ENCODE measurements at regions not wholly inside any gene's neighbourhood (a gene's known extent, or its start where the extent isn't known, plus 50 kb on each side); places are given as distances from the start of the nearest gene placed in this dataset.

DNA sequence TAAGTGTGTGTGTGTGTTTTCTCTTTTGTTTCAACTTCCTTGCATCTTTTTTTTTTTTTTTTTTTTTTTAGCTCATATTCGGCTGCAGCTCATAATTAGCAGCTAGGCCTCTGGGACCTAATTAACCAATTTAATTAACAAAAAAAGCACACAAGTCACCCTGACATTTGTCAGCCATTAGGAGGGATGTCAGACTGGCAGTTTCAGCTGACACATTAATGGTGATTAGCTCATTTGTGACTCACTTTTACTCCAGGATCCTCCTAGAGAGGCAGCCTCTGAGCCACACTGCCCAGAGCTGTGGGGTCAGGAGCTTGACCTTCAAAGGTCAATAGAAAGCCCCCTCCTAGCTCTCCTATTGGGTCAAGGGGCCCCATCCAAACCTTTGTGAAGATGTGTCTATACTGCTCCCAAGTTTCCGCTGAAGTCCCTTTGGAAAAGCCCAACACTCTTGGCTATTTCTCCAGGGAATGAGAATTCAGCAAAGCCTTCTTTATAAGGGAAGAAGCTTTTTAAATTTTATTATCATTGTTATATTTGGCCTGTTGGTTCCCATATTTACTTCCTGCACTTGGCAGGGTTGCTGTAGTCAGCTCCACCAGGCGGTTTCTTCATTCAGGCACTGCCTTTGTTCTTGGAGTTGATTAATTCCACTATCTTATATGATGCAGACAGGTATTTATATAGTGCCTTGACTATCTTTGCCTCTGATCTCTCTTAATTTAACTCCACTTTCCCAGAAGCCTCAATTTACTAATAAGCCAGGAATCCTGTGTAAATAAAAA lies 109.5 kb upstream of the HABP2 start:
- Histone ChIP-seq H3K9me3 (ENCODE audit: control insufficient read depth, insufficient read depth, low read depth, low read length) (no peaks in the 10 kb centered on the region), H3K4me1 (ENCODE audit: control insufficient read depth, insufficient read depth, low read length) (no peaks in the 10 kb centered on the region), H3K9ac (ENCODE audit: low read length) (no peak overlapping the region), H3K27ac (ENCODE audit: low read depth, low read length) (no peak overlapping the region), H3K36me3 (ENCODE audit: control insufficient read depth, insufficient read depth, low read length) (no peaks in the 10 kb centered on the region), H3K27me3 (ENCODE audit: control insufficient read depth, insufficient read depth, low read length) (no peaks in the 10 kb centered on the region; the same call in 1 of the 2 replicates), H3K4me3 (ENCODE audit: low read depth, low read length) (no peak overlapping the region)

DNA sequence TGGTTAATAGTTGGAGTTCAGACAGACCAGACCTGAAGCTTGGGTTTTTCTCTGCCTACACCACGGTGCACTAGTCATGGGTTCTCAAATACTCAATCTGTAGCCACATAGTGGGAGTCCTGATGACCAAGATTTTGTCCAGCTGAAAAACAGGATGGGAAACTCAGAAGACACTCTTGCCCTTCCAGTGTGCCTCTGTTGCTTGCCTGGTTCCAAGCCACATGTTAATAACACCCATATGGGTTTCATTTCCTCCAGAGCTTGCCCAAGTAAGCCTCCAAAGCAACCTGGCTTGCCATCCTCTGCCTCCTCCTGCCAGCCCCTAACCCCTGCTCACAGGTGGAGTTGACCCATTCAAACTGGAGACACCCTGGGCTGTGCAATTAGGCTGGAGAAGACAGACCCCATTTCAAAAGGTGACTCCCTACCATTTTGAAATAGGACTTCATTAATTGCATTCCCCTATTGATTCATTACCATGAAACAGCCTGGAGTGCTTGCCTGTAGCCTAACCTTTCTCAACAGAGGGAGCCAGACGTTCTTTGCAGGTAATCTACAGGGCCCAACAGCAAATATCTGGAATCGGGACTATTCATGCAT lies 108.0 kb upstream of the HABP2 start:
- Histone ChIP-seq H3K9ac (ENCODE audit: low read length) (no peak overlapping the region), H3K4me1 (ENCODE audit: control insufficient read depth, insufficient read depth, low read length) (no peaks in the 10 kb centered on the region), H3K36me3 (ENCODE audit: control insufficient read depth, insufficient read depth, low read length) (no peaks in the 10 kb centered on the region), H3K27me3 (ENCODE audit: control insufficient read depth, insufficient read depth, low read length) (peaks cover 10% of the 10 kb centered on the region), H3K4me3 (ENCODE audit: low read depth, low read length) (no peak overlapping the region), H3K9me3 (ENCODE audit: control insufficient read depth, insufficient read depth, low read depth, low read length) (no peaks in the 10 kb centered on the region), H3K27ac (ENCODE audit: low read depth, low read length) (no peak overlapping the region)

- Histone ChIP-seq H3K4me3 (ENCODE audit: low read depth, low read length) (no peak overlapping the region), H3K27me3 (ENCODE audit: control insufficient read depth, insufficient read depth, low read length) (peaks cover 15% of the 10 kb centered on the region), H3K36me3 (ENCODE audit: control insufficient read depth, insufficient read depth, low read length) (no peaks in the 10 kb centered on the region), H3K27ac (ENCODE audit: low read depth, low read length) (no peak overlapping the region), H3K4me1 (ENCODE audit: control insufficient read depth, insufficient read depth, low read length) (no peaks in the 10 kb centered on the region), H3K9ac (ENCODE audit: low read length) (no peak overlapping the region), H3K9me3 (ENCODE audit: control insufficient read depth, insufficient read depth, low read depth, low read length) (no peaks in the 10 kb centered on the region)
Measured at GRCh38 chr10:113445736-113446135, 107.1 kb upstream of the HABP2 start.

GRCh38 chr10:113446739-113447138 lies 106.1 kb upstream of the HABP2 start:
- Histone ChIP-seq H3K4me1 (ENCODE audit: control insufficient read depth, insufficient read depth, low read length) (no peaks in the 10 kb centered on the region), H3K27ac (ENCODE audit: low read depth, low read length) (no peak overlapping the region), H3K9ac (ENCODE audit: low read length) (no peak overlapping the region), H3K4me3 (ENCODE audit: low read depth, low read length) (no peak overlapping the region), H3K9me3 (ENCODE audit: control insufficient read depth, insufficient read depth, low read depth, low read length) (no peaks in the 10 kb centered on the region), H3K27me3 (ENCODE audit: control insufficient read depth, insufficient read depth, low read length) (peaks cover 18% of the 10 kb centered on the region), H3K36me3 (ENCODE audit: control insufficient read depth, insufficient read depth, low read length) (no peaks in the 10 kb centered on the region)

DNA sequence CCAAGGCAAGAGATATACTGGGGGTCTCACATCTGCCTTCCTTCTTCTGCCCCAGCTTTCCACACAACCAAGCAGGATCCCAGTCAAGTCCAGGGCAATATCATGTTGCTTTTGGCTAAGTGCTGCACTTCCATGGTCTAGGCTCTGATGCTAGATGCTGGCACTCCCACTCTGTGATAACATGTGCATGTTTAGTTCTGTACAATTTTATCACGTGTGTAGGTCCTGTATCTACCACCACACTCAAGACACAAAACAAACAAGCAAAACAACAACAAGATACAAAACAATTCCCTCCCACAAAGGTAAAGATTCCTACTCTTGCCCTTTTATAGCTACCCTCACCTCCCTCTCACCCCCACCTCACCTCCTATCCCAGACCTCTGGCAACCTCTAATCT lies 105.6 kb upstream of the HABP2 start:
- Histone ChIP-seq H3K9me3 (ENCODE audit: control insufficient read depth, insufficient read depth, low read depth, low read length) (no peaks in the 10 kb centered on the region), H3K9ac (ENCODE audit: low read length) (no peak overlapping the region), H3K4me3 (ENCODE audit: low read depth, low read length) (no peak overlapping the region), H3K36me3 (ENCODE audit: control insufficient read depth, insufficient read depth, low read length) (no peaks in the 10 kb centered on the region), H3K27ac (ENCODE audit: low read depth, low read length) (no peak overlapping the region), H3K27me3 (ENCODE audit: control insufficient read depth, insufficient read depth, low read length) (peaks cover 18% of the 10 kb centered on the region), H3K4me1 (ENCODE audit: control insufficient read depth, insufficient read depth, low read length) (no peaks in the 10 kb centered on the region)

GRCh38 chr10:113449006-113449695 lies 103.7 kb upstream of the HABP2 start:
- Histone ChIP-seq H3K36me3 (ENCODE audit: control insufficient read depth, insufficient read depth, low read length) (no peaks in the 10 kb centered on the region), H3K27ac (ENCODE audit: low read depth, low read length) (no peak overlapping the region), H3K4me1 (ENCODE audit: control insufficient read depth, insufficient read depth, low read length) (no peaks in the 10 kb centered on the region), H3K4me3 (ENCODE audit: low read depth, low read length) (no peak overlapping the region), H3K9me3 (ENCODE audit: control insufficient read depth, insufficient read depth, low read depth, low read length) (no peaks in the 10 kb centered on the region), H3K27me3 (ENCODE audit: control insufficient read depth, insufficient read depth, low read length) (peaks cover 18% of the 10 kb centered on the region), H3K9ac (ENCODE audit: low read length) (no peak overlapping the region)

GRCh38 chr10:113450046-113450804 lies 102.6 kb upstream of the HABP2 start:
- Histone ChIP-seq H3K27me3 (ENCODE audit: control insufficient read depth, insufficient read depth, low read length) (peaks cover 18% of the 10 kb centered on the region), H3K4me3 (ENCODE audit: low read depth, low read length) (no peak overlapping the region), H3K9me3 (ENCODE audit: control insufficient read depth, insufficient read depth, low read depth, low read length) (no peaks in the 10 kb centered on the region), H3K4me1 (ENCODE audit: control insufficient read depth, insufficient read depth, low read length) (no peaks in the 10 kb centered on the region), H3K36me3 (ENCODE audit: control insufficient read depth, insufficient read depth, low read length) (no peaks in the 10 kb centered on the region), H3K9ac (ENCODE audit: low read length) (no peak overlapping the region), H3K27ac (ENCODE audit: low read depth, low read length) (no peak overlapping the region)

DNA sequence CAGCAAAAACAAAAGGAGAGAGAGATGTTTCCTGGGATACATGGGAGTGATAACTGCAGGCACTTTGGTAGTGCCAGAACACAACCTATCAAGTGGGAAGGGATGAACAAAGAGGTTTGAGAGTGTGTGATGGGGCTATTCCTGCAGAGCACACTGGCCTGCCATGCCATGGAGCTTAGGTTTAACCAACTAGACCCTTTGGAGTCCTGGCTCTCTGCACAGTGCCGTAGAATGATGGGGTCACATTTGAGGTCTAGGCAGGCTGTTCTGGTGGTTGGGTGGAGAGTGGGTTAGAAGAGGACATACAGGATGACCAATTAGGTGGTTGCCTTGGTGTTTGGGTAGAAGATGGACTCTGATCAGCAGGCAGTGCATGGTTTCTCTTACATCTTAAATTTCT lies 101.9 kb upstream of the HABP2 start:
- Histone ChIP-seq H3K9me3 (ENCODE audit: control insufficient read depth, insufficient read depth, low read depth, low read length) (no peaks in the 10 kb centered on the region), H3K27me3 (ENCODE audit: control insufficient read depth, insufficient read depth, low read length) (peaks cover 18% of the 10 kb centered on the region), H3K36me3 (ENCODE audit: control insufficient read depth, insufficient read depth, low read length) (no peaks in the 10 kb centered on the region), H3K4me1 (ENCODE audit: control insufficient read depth, insufficient read depth, low read length) (no peaks in the 10 kb centered on the region), H3K9ac (ENCODE audit: low read length) (no peak overlapping the region), H3K27ac (ENCODE audit: low read depth, low read length) (no peak overlapping the region), H3K4me3 (ENCODE audit: low read depth, low read length) (no peak overlapping the region)

DNA sequence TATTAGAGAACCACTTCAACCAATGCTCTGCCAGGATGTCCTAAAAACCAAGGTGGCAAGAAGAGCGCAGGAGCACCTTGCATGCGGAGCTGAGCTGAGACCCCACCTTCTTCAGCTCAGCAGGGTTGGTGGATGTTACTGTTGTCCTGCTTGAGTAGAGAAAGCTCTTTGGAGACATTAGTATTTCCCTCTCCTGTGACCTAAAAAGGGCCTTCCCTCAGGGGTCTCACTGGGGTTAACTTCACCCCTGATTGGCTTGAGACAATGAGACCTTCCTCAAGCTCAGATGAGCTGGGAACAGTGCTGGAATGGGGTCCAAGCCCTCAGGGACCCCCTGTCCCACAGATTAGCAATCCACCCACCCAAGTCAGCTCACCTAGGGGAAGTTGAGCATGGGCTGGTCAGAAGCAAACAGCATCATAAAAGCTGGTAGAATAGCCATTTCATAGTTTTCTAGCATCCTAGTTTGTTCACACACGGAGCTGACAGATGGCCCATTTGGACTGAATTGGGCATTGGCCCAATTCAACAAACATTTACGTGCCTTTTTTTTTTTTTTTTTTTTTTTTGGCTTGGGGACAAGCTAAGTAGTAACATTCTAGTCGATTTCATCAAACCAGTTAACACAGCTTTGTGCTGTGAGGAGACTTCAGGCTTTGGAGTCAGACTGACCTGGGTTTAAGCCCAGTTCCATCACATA lies 100.6 kb upstream of the HABP2 start:
- Histone ChIP-seq H3K9me3 (ENCODE audit: control insufficient read depth, insufficient read depth, low read depth, low read length) (no peaks in the 10 kb centered on the region), H3K9ac (ENCODE audit: low read length) (no peak overlapping the region), H3K36me3 (ENCODE audit: control insufficient read depth, insufficient read depth, low read length) (no peaks in the 10 kb centered on the region), H3K27ac (ENCODE audit: low read depth, low read length) (no peak overlapping the region), H3K4me1 (ENCODE audit: control insufficient read depth, insufficient read depth, low read length) (no peaks in the 10 kb centered on the region), H3K4me3 (ENCODE audit: low read depth, low read length) (no peak overlapping the region), H3K27me3 (ENCODE audit: control insufficient read depth, insufficient read depth, low read length) (peaks cover 18% of the 10 kb centered on the region)

DNA sequence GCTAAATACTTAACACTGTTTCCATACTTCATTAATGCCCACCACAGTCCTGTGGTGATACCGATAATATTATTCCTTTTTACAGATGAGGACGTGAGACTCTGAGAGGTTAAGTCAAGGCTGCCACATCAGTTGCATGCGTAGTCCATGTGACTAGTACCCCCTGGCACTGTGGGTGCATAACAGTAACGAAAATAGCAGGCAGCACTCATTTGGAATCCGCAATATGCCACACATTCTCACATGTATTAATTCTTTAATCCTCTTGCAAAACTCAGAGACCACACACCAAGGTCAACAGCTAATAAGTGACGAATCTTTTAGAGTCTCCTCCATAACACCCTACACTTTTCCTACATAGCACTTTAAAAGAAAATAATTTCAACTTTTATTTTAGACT lies 99.5 kb upstream of the HABP2 start:
- Histone ChIP-seq H3K27me3 (ENCODE audit: control insufficient read depth, insufficient read depth, low read length) (peaks cover 18% of the 10 kb centered on the region), H3K4me1 (ENCODE audit: control insufficient read depth, insufficient read depth, low read length) (no peaks in the 10 kb centered on the region), H3K36me3 (ENCODE audit: control insufficient read depth, insufficient read depth, low read length) (no peaks in the 10 kb centered on the region), H3K9me3 (ENCODE audit: control insufficient read depth, insufficient read depth, low read depth, low read length) (no peaks in the 10 kb centered on the region), H3K4me3 (ENCODE audit: low read depth, low read length) (no peak overlapping the region), H3K9ac (ENCODE audit: low read length) (no peak overlapping the region), H3K27ac (ENCODE audit: low read depth, low read length) (no peak overlapping the region)

All from HUES6 (cell line).